GM12878 (cell line): ENCODE measurements at regions not wholly inside any gene's neighbourhood (a gene's known extent, or its start where the extent isn't known, plus 50 kb on each side); places are given as distances from the start of the nearest gene placed in this dataset.
"Not testable (repeated sequence)": the region's sequence is repeated elsewhere in the genome, so short reads cannot be mapped to it uniquely, and the experiment has no call there.

Source experiments
- ATAC-seq: fragments of 200-7000 bp; cut with Tn5 transposase; 3 replicates; pipeline ENCODE4 v1.9.1; 2020; ENCODE audit warnings: mild to moderate bottlenecking, moderate library complexity
- BruUV-seq: library from RNA; stranded (reverse); fragments of 400-500 nt; replicated peaks from 2 replicates; lab custom pipeline; 2021; lab: Mats Ljungman, UMichigan
- CTCF ChIA-PET: fragments of 300-600 bp; sonication (Branson Sonifier 250); formaldehyde crosslinking; extraction: SDS; loops from one replicate; lab custom pipeline; 2021; ENCODE audit warnings: inconsistent platforms; lab: Yijun Ruan, JAX
- POLR2A ChIA-PET: fragments of 350-600 bp; formaldehyde crosslinking; extraction: SDS; loops from one replicate; lab custom pipeline; 2021; ENCODE audit warnings: inconsistent platforms; lab: Charles Lee
- RAD21 ChIA-PET: fragments of 300-600 bp; sonication (Branson Sonifier 250); formaldehyde crosslinking; loops from one replicate; lab custom pipeline; 2023; ENCODE audit warnings: antibody characterized with exemption; ENCODE audit not compliant: unreplicated experiment; lab: Charles Lee
- SMC1A ChIA-PET: fragments of 300-600 bp; sonication (Branson Sonifier 250); formaldehyde crosslinking; loops from one replicate; lab custom pipeline; 2023; ENCODE audit not compliant: unreplicated experiment, uncharacterized antibody; lab: Charles Lee
- DNase-seq: peaks from one replicate; pipeline ENCODE4 v3.0.0-alpha.2; 2011; ENCODE audit warnings: low read depth, low spot score
- FAIRE-seq: peaks from 3 replicates; lab custom pipeline; 2011; peaks lifted over from hg19 to GRCh38; lab: Jason Lieb, UNC
- H2AFZ ChIP-seq: 2 replicates; pipeline ENCODE4 v1.6.0; 2011; ENCODE audit warnings: low read depth, low read length, control low read depth; ENCODE audit not compliant: control insufficient read depth
- H3K27ac ChIP-seq: 2 replicates; pipeline ENCODE4 v1.5.1; 2011; ENCODE audit warnings: control low read depth; ENCODE audit not compliant: control insufficient read depth, insufficient read depth
- H3K27me3 ChIP-seq, 2 experiments: replicated peaks in 1 of 2; 2 replicates each; pipeline versions ENCODE4 v1.6.0 to v1.6.1; 2011; ENCODE audit warnings: low read length in 1 of 2; ENCODE audit not compliant: control insufficient read depth in 2 of 2, insufficient read depth in 2 of 2
- H3K36me3 ChIP-seq, 2 experiments: 2 replicates each; pipeline ENCODE4 v1.5.1; 2011; ENCODE audit warnings: low read length in 1 of 2; ENCODE audit not compliant: control insufficient read depth in 2 of 2, insufficient read depth in 2 of 2
- H3K4me1 ChIP-seq: 2 replicates; pipeline ENCODE4 v1.6.1; 2011; ENCODE audit warnings: mild to moderate bottlenecking, low read length, moderate library complexity, mixed read lengths; ENCODE audit not compliant: control insufficient read depth, insufficient read depth
- H3K4me2 ChIP-seq: 2 replicates; pipeline ENCODE4 v1.6.0; 2011; ENCODE audit warnings: control low read depth; ENCODE audit not compliant: control insufficient read depth, insufficient read depth
- H3K4me3 ChIP-seq: fragments of 200-600 bp; sonication (generic); 2 replicates; pipeline ENCODE4 v1.5.1; 2016
- H3K79me2 ChIP-seq: 2 replicates; pipeline ENCODE4 v1.6.0; 2011; ENCODE audit warnings: low read length; ENCODE audit not compliant: control insufficient read depth, insufficient read depth
- H3K9ac ChIP-seq: 2 replicates; pipeline ENCODE4 v1.8.0; 2011; ENCODE audit warnings: low read length, control low read depth, mixed read lengths; ENCODE audit not compliant: control insufficient read depth, insufficient read depth
- H3K9me3 ChIP-seq: replicated peaks from 3 replicates; pipeline ENCODE4 v1.5.1; 2011; ENCODE audit warnings: mild to moderate bottlenecking, low read length; ENCODE audit not compliant: control insufficient read depth, insufficient read depth
- H4K20me1 ChIP-seq: 2 replicates; pipeline ENCODE4 v1.6.0; 2011; ENCODE audit not compliant: control insufficient read depth, insufficient read depth
- WGBS: methylation state at CpG from one replicate; pipeline ENCODE4 v1.1.6; 2016; ENCODE audit warnings: low lambda C conversion rate; ENCODE audit not compliant: insufficient replicate concordance, insufficient coverage; ENCODE audit errors: missing lambda C conversion rate; 5-methylcytosine and 5-hydroxymethylcytosine counted together
- in situ Hi-C: fragments of 300-500 bp; cut with MboI; formaldehyde crosslinking; loops from 9 replicates; pipeline ENCODE4 v1.14.3; 2018; ENCODE audit warnings: mixed read lengths
- intact Hi-C: fragments of 100-400 bp; cut with micrococcal nuclease; formaldehyde crosslinking; loops from one replicate; pipeline ENCODE4 v1.14.2; 2022; ENCODE audit not compliant: unreplicated experiment

DNA sequence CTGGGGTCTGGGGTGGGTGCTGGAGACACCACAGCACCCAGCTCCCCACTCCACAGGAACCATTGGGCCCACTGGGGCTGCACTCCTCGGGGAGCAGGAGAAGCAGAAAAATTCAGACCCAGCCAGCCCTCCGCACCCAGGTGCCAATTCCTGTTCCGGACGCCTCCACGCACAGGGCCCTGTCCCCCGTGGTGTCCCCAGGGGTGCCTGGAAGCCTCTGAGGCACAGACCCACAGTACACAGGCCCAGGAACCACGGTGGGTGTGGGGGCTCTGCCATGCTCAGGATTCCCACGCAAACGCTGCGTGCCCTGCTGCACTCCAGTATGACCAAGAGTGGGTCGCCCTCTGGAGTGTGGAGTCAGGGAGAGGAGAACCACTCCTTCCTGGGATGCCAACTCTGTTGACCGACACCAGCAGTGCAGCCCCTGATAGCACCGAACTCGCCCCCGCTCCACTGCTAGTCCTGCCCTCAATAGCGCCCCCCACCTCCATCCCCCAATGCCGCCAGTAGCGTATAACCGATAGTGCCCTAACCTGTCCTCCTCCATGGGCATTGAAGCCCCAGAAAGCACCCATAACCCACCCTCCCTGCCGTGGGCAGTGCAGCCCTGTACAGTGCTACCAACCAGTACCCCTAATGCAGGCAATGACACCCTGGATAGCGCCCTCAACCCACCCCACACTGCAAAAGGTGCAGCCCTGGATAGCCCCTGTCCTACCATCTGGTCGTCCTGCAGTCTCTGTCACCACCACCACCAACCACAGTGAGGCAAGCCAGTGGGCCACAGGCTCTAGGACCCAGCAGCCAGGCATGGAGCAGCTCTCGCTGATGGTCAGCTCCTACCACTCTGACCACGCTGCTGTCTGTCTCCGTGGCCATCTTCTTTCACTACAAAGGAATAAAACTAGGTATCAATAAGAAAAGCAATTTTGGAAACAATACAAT is 2877.2 kb downstream of the RPIA start:
- CTCF ChIA-PET, POLR2A ChIA-PET, ATAC-seq, H3K79me2 ChIP-seq, H3K4me3 ChIP-seq, SMC1A ChIA-PET, H3K27me3 ChIP-seq, H3K9me3 ChIP-seq, RAD21 ChIA-PET, H3K4me2 ChIP-seq, in situ Hi-C loops, H3K9ac ChIP-seq, H3K4me1 ChIP-seq, H2AFZ ChIP-seq, DNase-seq, FAIRE-seq, intact Hi-C loops, BruUV-seq, H4K20me1 ChIP-seq, H3K36me3 ChIP-seq, H3K27ac ChIP-seq: not testable (repeated sequence)
- 47% methylated on average over 18 of the region's 25 CpGs for WGBS

DNA sequence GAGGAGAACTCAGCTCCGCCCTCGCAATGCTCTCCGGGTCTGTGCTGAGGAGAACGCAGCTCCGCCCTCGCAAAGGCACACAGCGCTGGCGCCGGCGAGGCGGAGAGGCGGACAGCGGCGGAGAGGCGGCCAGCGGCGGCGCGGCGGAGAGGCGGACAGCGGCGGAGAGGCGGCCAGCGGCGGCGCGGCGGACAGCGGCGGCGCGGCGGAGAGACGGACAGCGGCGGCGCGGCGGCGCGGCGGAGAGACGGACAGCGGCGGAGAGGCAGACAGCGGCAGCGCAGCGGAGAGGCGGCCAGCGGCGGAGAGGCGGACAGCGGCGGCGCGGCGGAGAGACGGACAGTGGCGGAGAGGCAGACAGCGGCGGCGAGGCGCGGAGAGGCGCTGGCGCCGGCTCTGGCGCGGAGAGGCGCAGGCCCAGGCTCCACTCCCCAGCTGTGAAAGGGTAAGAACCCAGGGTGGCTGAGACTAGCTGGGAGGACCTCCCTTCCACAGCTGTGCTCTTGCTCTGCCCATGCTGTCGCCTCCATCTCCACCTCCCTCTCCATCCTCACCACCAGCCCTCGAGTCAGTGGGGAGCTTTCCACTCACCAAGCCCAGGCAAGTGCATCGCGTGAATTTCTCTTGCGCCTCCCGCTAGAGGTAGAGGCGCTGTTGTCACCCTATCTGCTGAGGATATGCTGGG is 2879.9 kb downstream of the RPIA start:
- H3K4me2 ChIP-seq, in situ Hi-C loops, H3K4me3 ChIP-seq, H3K27me3 ChIP-seq, ATAC-seq, H3K27ac ChIP-seq, H3K4me1 ChIP-seq, FAIRE-seq, SMC1A ChIA-PET, H3K36me3 ChIP-seq, RAD21 ChIA-PET, H3K9ac ChIP-seq, H3K79me2 ChIP-seq, H3K9me3 ChIP-seq, DNase-seq, H4K20me1 ChIP-seq, intact Hi-C loops, BruUV-seq, CTCF ChIA-PET, H2AFZ ChIP-seq, POLR2A ChIA-PET: not testable (repeated sequence)
- 77% methylated on average over 31 of the region's 78 CpGs for WGBS

- RAD21 ChIA-PET, H3K27ac ChIP-seq, intact Hi-C loops, POLR2A ChIA-PET, DNase-seq, FAIRE-seq, H3K4me2 ChIP-seq, SMC1A ChIA-PET, H4K20me1 ChIP-seq, H3K4me3 ChIP-seq, BruUV-seq, H2AFZ ChIP-seq, H3K27me3 ChIP-seq, CTCF ChIA-PET, H3K36me3 ChIP-seq, in situ Hi-C loops, H3K79me2 ChIP-seq, H3K9ac ChIP-seq, H3K4me1 ChIP-seq, ATAC-seq, H3K9me3 ChIP-seq: not testable (repeated sequence)
- 25% methylated on average over 4 of the region's 4 CpGs for WGBS
Measured at GRCh38 chr2:91573018-91573417, 2881.5 kb downstream of the RPIA start.

DNA sequence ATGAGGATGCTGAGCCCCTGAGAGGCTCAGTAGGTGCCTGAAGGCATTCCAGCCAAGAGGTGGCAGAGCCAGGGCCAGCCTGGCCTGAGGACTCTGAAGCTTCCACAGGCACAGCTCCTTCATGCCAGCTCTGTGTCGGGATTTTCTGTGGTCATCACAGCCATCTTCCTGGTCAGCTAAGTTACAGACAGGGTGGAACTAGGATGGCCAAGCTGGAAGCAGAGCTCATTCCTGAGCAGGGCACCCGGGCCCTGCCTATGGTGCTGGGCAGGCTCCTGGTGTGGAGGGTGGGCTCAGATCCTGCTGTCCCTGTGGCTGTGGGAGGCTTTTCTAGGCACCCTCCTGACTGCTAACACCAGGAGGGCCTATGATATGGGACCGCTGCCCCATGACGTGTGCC is 2882.3 kb downstream of the RPIA start:
- not testable (repeated sequence) for BruUV-seq

More for the DNA sequence above, 2882.3 kb downstream of the RPIA start:
- H4K20me1 ChIP-seq, in situ Hi-C loops, H3K9ac ChIP-seq, FAIRE-seq, intact Hi-C loops, H3K4me2 ChIP-seq, H3K27ac ChIP-seq, H3K79me2 ChIP-seq, H3K27me3 ChIP-seq, DNase-seq, H3K9me3 ChIP-seq, H3K4me1 ChIP-seq, H3K36me3 ChIP-seq, SMC1A ChIA-PET, CTCF ChIA-PET, H2AFZ ChIP-seq, POLR2A ChIA-PET, ATAC-seq, H3K4me3 ChIP-seq, RAD21 ChIA-PET: not testable (repeated sequence)
- 19% methylated on average over 2 of the region's 4 CpGs for WGBS
